Fibroblast of the aortic adventitia (primary cell): ENCODE measurements at regions not wholly inside any gene's neighbourhood (a gene's known extent, or its start where the extent isn't known, plus 50 kb on each side); places are given as distances from the start of the nearest gene placed in this dataset.

Source experiments
- DNase-seq: peaks from one replicate; pipeline ENCODE4 v3.0.0-alpha.2; 2010; ENCODE audit warnings: low read depth
- H3K4me3 ChIP-seq: 2 replicates; pipeline ENCODE4 v1.5.1; 2011; ENCODE audit warnings: low read depth, mild to moderate bottlenecking, control low read depth, low read length, moderate library complexity
- TF ChIP-seq, protein P1 (sequence below): IDR thresholded peaks from 2 replicates; pipeline ENCODE4 v1.5.1; 2011; ENCODE audit warnings: mild to moderate bottlenecking, low read length, control low read depth, inconsistent platforms; ENCODE audit not compliant: insufficient read depth

DNA sequence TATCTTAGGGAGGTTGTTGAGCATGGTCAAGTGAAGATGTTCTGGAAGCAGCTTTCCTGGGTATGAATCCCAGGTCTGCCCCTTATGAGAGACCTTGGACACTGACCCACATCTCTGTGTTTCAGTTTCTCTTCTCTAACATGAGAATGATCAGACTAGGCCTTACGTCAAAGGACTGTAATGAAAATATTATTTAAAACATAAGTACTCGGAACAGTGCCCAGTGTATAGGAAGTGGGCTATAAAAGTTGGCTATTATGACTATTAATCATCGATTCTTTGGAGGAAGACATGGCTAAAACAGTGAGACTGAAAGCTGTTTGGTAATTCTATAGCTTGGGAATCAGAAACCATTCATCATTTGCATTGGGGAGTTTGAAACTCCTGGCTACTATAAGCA is 65.3 kb upstream of the MYO10 start:
- H3K4me3 ChIP-seq, result no peak overlapping the region
- peak; percentile 37 for DNase-seq
- TF ChIP-seq, protein P1, sequence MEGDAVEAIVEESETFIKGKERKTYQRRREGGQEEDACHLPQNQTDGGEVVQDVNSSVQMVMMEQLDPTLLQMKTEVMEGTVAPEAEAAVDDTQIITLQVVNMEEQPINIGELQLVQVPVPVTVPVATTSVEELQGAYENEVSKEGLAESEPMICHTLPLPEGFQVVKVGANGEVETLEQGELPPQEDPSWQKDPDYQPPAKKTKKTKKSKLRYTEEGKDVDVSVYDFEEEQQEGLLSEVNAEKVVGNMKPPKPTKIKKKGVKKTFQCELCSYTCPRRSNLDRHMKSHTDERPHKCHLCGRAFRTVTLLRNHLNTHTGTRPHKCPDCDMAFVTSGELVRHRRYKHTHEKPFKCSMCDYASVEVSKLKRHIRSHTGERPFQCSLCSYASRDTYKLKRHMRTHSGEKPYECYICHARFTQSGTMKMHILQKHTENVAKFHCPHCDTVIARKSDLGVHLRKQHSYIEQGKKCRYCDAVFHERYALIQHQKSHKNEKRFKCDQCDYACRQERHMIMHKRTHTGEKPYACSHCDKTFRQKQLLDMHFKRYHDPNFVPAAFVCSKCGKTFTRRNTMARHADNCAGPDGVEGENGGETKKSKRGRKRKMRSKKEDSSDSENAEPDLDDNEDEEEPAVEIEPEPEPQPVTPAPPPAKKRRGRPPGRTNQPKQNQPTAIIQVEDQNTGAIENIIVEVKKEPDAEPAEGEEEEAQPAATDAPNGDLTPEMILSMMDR, result no peak

DNA sequence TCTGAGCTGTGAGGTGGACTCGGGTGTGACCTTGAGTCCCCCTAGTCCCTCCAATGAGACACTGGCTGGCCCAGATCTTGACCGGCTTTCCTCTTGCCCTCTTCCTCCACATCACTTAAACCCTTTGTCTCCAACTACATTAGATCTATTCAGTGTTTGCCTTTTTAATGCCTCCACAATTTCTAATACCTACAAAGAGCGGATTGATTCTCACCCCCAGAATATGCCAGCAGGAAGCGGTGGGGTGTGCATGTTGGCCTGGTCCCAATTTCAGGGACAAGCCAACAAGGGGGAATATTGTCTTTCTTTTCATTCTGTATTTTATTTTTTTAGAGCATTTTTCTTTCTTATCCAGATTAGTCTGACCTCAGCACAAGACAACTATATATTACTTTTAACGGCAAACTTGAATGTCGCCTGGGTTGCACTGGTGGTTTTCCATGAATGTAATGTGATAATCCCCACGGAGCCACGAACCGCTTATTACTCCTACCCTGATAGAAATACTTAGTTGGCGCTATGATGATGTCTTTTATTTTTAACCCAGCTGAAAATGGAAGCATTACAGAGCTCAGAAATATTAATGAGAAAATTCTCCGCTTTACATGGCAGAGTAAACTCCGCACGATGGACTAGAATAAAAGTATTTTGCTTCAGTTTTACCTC is 68.5 kb upstream of the MYO10 start:
- TF ChIP-seq, protein P1, result no peak
- no peak for DNase-seq
- no peak overlapping the region for H3K4me3 ChIP-seq

DNA sequence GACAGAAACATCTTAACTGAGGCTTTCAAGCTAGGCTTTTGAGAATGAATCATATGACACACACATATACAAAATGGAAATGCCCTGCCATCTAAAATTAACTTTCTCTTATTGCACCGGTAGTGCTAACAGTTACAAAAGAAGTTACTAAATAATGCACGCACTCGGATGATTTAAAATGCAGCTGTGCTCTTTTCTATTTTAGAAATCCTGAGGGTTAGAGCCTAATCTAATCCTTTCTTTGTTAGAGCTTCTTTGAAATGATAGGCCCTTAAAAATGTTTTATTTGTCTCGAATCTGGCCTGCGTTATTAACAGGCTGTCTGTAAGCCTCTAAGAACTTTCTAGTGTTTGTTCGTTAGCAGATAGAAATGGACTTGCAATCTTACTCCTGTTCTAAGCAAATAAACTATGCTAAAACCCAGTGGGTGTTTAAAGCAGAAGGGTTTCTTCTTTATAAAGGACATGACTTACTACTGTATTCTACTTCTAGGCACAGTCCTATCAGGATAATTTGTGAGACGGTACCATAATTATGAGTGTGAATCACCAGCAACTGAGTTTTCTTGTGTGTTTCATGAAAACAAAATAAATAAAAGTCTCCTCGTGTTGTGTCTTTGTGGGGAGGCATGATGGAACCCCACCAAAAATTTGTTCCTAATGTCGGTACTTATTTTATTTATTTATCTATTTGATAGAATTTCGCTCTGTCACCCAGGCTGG is 69.2 kb upstream of the MYO10 start:
- no peak overlapping the region for H3K4me3 ChIP-seq
- no peak for DNase-seq
- TF ChIP-seq, protein P1, result no peak

DNA sequence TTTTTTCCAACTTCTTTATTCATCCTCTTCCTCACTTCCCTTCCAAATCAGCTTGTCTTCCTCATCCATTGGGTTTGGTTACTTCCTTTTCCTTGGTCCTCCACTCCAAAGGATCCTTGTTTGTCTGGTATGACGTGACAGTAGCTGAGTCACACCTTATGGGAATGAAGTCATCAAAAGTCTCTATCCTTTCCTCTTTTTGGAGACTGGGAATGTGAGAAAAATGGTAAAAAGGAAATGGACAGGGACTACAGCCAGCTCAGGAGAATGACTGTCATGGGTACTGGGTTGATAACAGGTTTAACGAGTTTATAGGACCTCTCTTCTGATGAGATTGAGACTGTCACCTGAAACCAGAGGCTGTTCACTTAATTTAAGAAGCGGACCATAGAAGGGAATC is 76.2 kb upstream of the MYO10 start:
- peak; percentile 42 for DNase-seq
- TF ChIP-seq, protein P1, result no peak
- no peak overlapping the region for H3K4me3 ChIP-seq

DNA sequence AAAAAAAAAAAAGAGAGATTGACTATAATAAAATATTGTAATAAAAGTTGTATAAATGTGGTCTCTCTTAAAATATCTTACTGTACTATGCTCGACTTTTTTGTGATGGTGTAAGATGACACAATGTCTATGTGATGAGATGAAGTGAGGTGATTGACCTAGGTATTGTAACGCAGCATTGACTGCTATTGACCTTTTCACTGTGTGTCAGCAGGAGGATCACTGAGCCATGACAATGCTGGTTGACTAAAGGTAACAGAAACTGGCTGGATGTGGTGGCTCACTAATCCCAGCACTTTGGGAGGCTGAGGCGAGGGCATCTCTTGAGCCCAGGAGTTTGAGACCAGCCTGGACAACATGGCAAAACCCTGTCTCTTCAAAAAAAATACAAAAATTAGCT is 78.6 kb upstream of the MYO10 start:
- TF ChIP-seq, protein P1, result no peak
- no peak overlapping the region for H3K4me3 ChIP-seq
- DNase-seq, result no peak

DNA sequence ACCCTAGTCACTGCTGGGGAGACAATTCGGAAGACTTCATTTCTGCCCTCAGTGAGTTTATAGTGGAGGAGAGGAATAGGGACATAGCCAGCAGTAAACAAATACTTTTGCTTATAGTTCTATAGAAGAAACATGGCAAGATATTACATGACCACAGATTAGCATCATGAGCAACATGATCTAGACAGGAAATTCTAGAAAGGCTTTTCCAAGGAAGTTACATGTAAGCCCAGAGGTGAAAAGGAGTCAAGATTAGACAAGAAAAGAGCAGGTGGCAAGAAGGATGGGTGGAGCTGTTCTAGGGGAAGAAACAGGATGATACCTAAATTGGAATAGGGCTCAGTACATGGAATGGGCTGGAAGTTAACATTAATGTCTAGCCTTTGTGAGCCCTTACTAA is 82.8 kb upstream of the MYO10 start:
- H3K4me3 ChIP-seq, result no peak overlapping the region
- TF ChIP-seq, protein P1, result no peak
- no peak for DNase-seq
